Testis (tissue), 2 donors: ENCODE measurements at regions not wholly inside any gene's neighbourhood (a gene's known extent, or its start where the extent isn't known, plus 50 kb on each side); places are given as distances from the start of the nearest gene placed in this dataset.
"Not testable (repeated sequence)": the region's sequence is repeated elsewhere in the genome, so short reads cannot be mapped to it uniquely, and the experiment has no call there.

Experiments
- DNase-seq: peaks from one replicate; pipeline ENCODE4 v3.0.0-alpha.2; 2019
- H3K27ac ChIP-seq, 2 donors: fragments of 200-600 bp; sonication (generic); one replicate each; pipeline ENCODE4 v1.5.1; 2019
- H3K27me3 ChIP-seq: fragments of 200-600 bp; sonication (generic); one replicate; pipeline ENCODE4 v1.5.1; 2019
- H3K36me3 ChIP-seq: fragments of 200-600 bp; sonication (generic); one replicate; pipeline ENCODE4 v1.5.1; 2017; ENCODE audit warnings: low read depth; ENCODE audit errors: missing control alignments
- H3K4me1 ChIP-seq: fragments of 200-600 bp; sonication (generic); one replicate; pipeline ENCODE4 v1.5.1; 2019
- H3K4me3 ChIP-seq, 2 donors: fragments of 200-600 bp; sonication (generic); one replicate each; pipeline ENCODE4 v1.5.1; 2017 to 2019
- H3K9me3 ChIP-seq: fragments of 200-600 bp; sonication (generic); one replicate; pipeline ENCODE4 v1.5.1; 2017
- CTCF ChIP-seq, 3 experiments: fragments of 450-650 bp in 2 of 3; fragments of 200-600 bp in 1 of 3; sonication (generic) in 1 of 3; IDR thresholded peaks; one replicate each; pipeline ENCODE4 v1.5.1; 2016 to 2019; ENCODE audit warnings: antibody characterized with exemption in 3 of 3, mild to moderate bottlenecking in 2 of 3, moderate library complexity in 1 of 3
- POLR2A ChIP-seq: fragments of 450-650 bp; IDR thresholded peaks from one replicate; pipeline ENCODE4 v1.6.1; 2017; ENCODE audit warnings: antibody characterized with exemption, mild to moderate bottlenecking, moderate library complexity
- WGBS, 2 donors: methylation state at CpG; one replicate each; pipeline ENCODE4 v1.1.5; 2018; 5-methylcytosine and 5-hydroxymethylcytosine counted together
- intact Hi-C: fragments of 100-400 bp; cut with DNase I; formaldehyde crosslinking; loops from one replicate; pipeline ENCODE4 v1.15.1; 2023; ENCODE audit warnings: low total_unique reads

GRCh38 chr6:113363866-113364265 is 493.3 kb upstream of the MARCKS start:
- Histone ChIP-seq H3K27ac (no peak overlapping the region), H3K9me3 (no peaks in the 10 kb centered on the region), H3K27me3 (no peaks in the 10 kb centered on the region), H3K4me1 (no peaks in the 10 kb centered on the region), H3K4me3 (no peak overlapping the region), H3K36me3 (no peaks in the 10 kb centered on the region)
- intact Hi-C loops = no loop called here
- no peak for TF ChIP-seq POLR2A
- no peak for TF ChIP-seq CTCF (IDR thresholded peaks at IDR 0.05)
- no peak for DNase-seq

- H3K9me3 ChIP-seq = no peaks in the 10 kb centered on the region
- H3K4me3 ChIP-seq = no peak overlapping the region
- WGBS, 2 donors = 96 to 100% methylated on average over 3 of the region's 3 CpGs
- intact Hi-C loops = no loop called here
- no peak for DNase-seq
- no peaks in the 10 kb centered on the region for H3K36me3 ChIP-seq
- H3K27me3 ChIP-seq = no peaks in the 10 kb centered on the region
- TF ChIP-seq CTCF (IDR thresholded peaks at IDR 0.05) (no peak), POLR2A (no peak)
- no peaks in the 10 kb centered on the region for H3K4me1 ChIP-seq
- no peak overlapping the region for H3K27ac ChIP-seq
Measured at GRCh38 chr6:113364766-113365165, 492.4 kb upstream of the MARCKS start.

- no peak for DNase-seq
- Histone ChIP-seq H3K4me3 (no peak overlapping the region), H3K36me3 (no peaks in the 10 kb centered on the region), H3K27ac (no peak overlapping the region), H3K9me3 (no peaks in the 10 kb centered on the region), H3K27me3 (no peaks in the 10 kb centered on the region), H3K4me1 (no peaks in the 10 kb centered on the region)
- no peak for TF ChIP-seq POLR2A
- no peak for TF ChIP-seq CTCF (IDR thresholded peaks at IDR 0.05)
- 73 to 90% methylated on average over 2 of the region's 2 CpGs for WGBS, 2 donors
- intact Hi-C loops = no loop called here
Measured at GRCh38 chr6:113365191-113365590, 492.0 kb upstream of the MARCKS start.

- Histone ChIP-seq H3K4me3 (no peak overlapping the region), H3K9me3 (no peaks in the 10 kb centered on the region), H3K4me1 (no peaks in the 10 kb centered on the region), H3K27me3 (no peaks in the 10 kb centered on the region), H3K27ac (no peak overlapping the region), H3K36me3 (no peaks in the 10 kb centered on the region)
- DNase-seq = no peak
- intact Hi-C loops = no loop called here
- 80 to 87% methylated on average over 3 of the region's 3 CpGs for WGBS, 2 donors
- TF ChIP-seq CTCF (IDR thresholded peaks at IDR 0.05) = no peak
- no peak for TF ChIP-seq POLR2A
Measured at GRCh38 chr6:113366505-113366904, 490.6 kb upstream of the MARCKS start.

GRCh38 chr6:113370508-113371502 is 486.3 kb upstream of the MARCKS start:
- Histone ChIP-seq H3K4me3 (no peak overlapping the region), H3K36me3 (no peaks in the 10 kb centered on the region), H3K27me3 (no peaks in the 10 kb centered on the region), H3K9me3 (no peaks in the 10 kb centered on the region), H3K27ac (no peak overlapping the region), H3K4me1 (no peaks in the 10 kb centered on the region)
- no peak for TF ChIP-seq CTCF (IDR thresholded peaks at IDR 0.05)
- TF ChIP-seq POLR2A = no peak
- no peak for DNase-seq
- intact Hi-C loops = no loop called here
- 82 to 90% methylated on average over 5 of the region's 5 CpGs for WGBS, 2 donors

- intact Hi-C loops, H3K4me1 ChIP-seq: not testable (repeated sequence)
- WGBS, 2 donors = 100% methylated on average over 2 of the region's 2 CpGs
Measured at GRCh38 chr6:113375466-113375865, 481.7 kb upstream of the MARCKS start.

More at GRCh38 chr6:113375466-113375865, 481.7 kb upstream of the MARCKS start:
- not testable (repeated sequence) for H3K27ac ChIP-seq, DNase-seq, H3K36me3 ChIP-seq, H3K27me3 ChIP-seq, H3K4me3 ChIP-seq, H3K9me3 ChIP-seq
